ENCODE measurements at regions not wholly inside any gene's neighbourhood (a gene's known extent, or its start where the extent isn't known, plus 50 kb on each side); places are given as distances from the start of the nearest gene placed in this dataset.

GRCh38 chr13:76737526-76737925, 148.7 kb downstream of the KCTD12 start:
- TF ChIP-seq ARNT (IDR thresholded peaks at IDR 0.05): 0 out of 2 replicates have a peak, but pooled peaks have one; percentile 3
- TF ChIP-seq SP1 (IDR thresholded peaks at IDR 0.05): no peak
- TF ChIP-seq L3MBTL2 (conservative IDR thresholded peaks at IDR 0.05): no peak
- no peak for TF ChIP-seq SUZ12 (IDR thresholded peaks at IDR 0.05)
- no peak for TF ChIP-seq PKNOX1 (IDR thresholded peaks at IDR 0.05)
- no peak for TF ChIP-seq NFRKB (IDR thresholded peaks at IDR 0.05)
- TF ChIP-seq HDGF (IDR thresholded peaks at IDR 0.05; ENCODE audit: borderline replicate concordance): no peak
- no peak for TF ChIP-seq FOXM1 (IDR thresholded peaks at IDR 0.05; ENCODE audit: borderline replicate concordance)
- TF ChIP-seq ELF4 (IDR thresholded peaks at IDR 0.05): no peak
- no peak for TF ChIP-seq ZNF384 (IDR thresholded peaks at IDR 0.05)

All from HEK293T (cell line).